ENCODE measurements at regions not wholly inside any gene's neighbourhood (a gene's known extent, or its start where the extent isn't known, plus 50 kb on each side); places are given as distances from the start of the nearest gene placed in this dataset.
"Not testable (repeated sequence)": the region's sequence is repeated elsewhere in the genome, so short reads cannot be mapped to it uniquely, and the experiment has no call there.

DNA sequence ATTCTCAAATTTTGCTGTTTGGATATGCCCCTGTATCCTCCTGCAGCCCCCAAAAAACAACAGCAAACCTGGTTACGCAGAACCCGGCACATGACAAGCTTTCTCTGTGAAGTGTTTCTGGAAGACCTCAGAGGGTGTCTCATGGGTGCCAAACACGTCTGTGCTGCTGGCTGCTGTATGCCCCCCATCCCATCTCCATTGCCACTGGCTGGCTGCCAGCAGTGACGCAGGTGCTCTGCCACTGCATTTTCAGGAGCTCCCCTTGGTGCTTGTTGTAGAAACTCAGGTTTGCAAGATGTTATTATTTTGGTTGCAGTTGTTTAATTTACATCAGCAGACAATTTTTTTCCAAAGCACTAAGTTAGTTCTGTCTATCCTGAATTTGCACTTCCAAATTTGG lies 166.4 kb upstream of the FANCL start:
- TF ChIP-seq, protein P1, sequence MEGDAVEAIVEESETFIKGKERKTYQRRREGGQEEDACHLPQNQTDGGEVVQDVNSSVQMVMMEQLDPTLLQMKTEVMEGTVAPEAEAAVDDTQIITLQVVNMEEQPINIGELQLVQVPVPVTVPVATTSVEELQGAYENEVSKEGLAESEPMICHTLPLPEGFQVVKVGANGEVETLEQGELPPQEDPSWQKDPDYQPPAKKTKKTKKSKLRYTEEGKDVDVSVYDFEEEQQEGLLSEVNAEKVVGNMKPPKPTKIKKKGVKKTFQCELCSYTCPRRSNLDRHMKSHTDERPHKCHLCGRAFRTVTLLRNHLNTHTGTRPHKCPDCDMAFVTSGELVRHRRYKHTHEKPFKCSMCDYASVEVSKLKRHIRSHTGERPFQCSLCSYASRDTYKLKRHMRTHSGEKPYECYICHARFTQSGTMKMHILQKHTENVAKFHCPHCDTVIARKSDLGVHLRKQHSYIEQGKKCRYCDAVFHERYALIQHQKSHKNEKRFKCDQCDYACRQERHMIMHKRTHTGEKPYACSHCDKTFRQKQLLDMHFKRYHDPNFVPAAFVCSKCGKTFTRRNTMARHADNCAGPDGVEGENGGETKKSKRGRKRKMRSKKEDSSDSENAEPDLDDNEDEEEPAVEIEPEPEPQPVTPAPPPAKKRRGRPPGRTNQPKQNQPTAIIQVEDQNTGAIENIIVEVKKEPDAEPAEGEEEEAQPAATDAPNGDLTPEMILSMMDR (IDR thresholded peaks at IDR 0.05; ENCODE audit: low read depth, low read length) = no peak
- no peaks in the 10 kb centered on the region for H3K9me3 ChIP-seq
- no peaks in the 10 kb centered on the region for H3K27me3 ChIP-seq
- no peaks in the 10 kb centered on the region for H3K4me1 ChIP-seq
- no peak for DNase-seq
- no peaks in the 10 kb centered on the region for H3K36me3 ChIP-seq
- H3K4me3 ChIP-seq (ENCODE audit: low read depth, low read length) = no peak overlapping the region

DNA sequence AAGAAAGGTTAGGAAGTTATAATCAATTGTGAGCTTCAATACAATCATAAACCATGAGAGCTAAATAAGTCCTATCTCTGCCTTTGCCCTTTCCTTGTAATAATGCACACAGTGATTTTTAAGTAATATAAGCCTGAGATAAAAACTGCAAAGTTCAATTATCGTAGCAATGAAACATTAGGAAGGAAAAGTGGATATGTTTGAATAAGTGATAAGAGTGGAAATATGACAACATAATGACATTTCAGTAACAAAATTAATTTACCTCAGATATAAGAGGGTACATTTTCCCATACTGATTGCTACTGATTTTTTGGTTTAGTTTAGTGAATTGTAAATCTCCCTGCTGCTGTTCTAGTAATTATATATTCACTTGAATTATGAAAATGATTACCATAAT lies 164.2 kb upstream of the FANCL start:
- Histone ChIP-seq H3K4me3 (ENCODE audit: low read depth, low read length) (no peak overlapping the region), H3K4me1 (no peaks in the 10 kb centered on the region), H3K36me3 (no peaks in the 10 kb centered on the region), H3K27me3 (no peaks in the 10 kb centered on the region), H3K9me3 (no peaks in the 10 kb centered on the region)
- no peak for DNase-seq
- TF ChIP-seq, protein P1 (IDR thresholded peaks at IDR 0.05; ENCODE audit: low read depth, low read length) = no peak

DNA sequence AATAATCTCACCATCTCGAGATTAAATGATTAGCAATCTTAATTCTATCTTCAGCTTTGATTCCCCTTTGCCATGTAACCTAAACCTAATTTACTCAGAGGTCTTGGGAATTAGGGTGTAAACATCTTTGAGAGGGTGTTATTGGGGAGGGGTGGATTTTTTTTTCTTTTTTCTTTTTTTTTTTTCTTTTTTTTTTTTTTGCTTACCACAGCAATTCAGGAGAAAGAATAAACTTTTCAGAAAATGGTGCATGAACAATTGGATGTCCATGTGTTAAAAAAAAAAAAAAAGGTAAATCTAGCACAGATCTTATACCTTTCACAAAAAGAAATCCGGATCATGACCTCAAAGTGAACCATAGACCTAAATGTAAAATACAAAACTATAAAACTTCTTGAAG lies 160.8 kb upstream of the FANCL start:
- no peak for DNase-seq
- H3K4me3 ChIP-seq (ENCODE audit: low read depth, low read length) = no peak overlapping the region
- H3K4me1 ChIP-seq = no peaks in the 10 kb centered on the region
- TF ChIP-seq, protein P1 (IDR thresholded peaks at IDR 0.05; ENCODE audit: low read depth, low read length) = no peak
- H3K9me3 ChIP-seq = no peaks in the 10 kb centered on the region
- H3K27me3 ChIP-seq = no peaks in the 10 kb centered on the region
- no peaks in the 10 kb centered on the region for H3K36me3 ChIP-seq

DNA sequence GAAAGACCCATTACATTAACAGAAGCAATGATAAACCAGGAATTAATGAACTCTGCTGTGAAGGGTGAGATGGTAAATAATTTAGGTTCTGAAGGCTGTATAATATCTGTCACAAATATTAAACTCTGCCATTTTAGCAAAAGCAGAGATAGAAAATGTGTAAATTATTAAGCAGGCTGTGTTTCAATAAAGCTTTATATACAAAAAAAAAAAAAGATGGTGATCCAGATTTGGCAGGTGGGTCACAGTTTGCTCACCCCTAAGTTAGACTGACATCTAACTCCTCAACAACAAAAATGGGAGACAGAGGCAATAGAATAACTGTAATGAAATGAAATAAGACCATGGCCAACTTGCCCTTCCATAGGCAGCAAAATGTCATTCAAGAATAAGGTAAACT lies 157.3 kb upstream of the FANCL start:
- Histone ChIP-seq H3K9me3 (no peaks in the 10 kb centered on the region), H3K36me3 (no peaks in the 10 kb centered on the region), H3K4me1 (no peaks in the 10 kb centered on the region), H3K4me3 (ENCODE audit: low read depth, low read length) (no peak overlapping the region), H3K27me3 (no peaks in the 10 kb centered on the region)
- TF ChIP-seq, protein P1 (IDR thresholded peaks at IDR 0.05; ENCODE audit: low read depth, low read length) = no peak
- no peak for DNase-seq

DNA sequence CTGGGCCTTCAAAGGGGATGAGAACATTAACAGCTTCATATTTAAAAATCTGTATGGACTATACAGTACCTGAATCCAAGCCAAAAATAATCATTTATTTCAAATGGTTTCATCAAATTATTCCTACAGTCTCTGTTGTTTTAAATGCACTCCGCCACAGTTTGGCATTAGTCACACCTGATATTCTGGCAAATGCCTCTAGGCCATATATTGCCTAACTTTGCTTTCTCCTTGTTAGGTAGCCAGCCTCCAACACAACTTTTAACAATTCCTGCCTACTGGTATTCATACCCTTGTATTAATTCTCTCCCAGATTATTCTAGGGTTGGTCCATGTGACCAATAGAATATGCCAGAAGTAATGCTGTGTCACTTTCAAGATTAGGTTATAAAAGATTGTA lies 146.6 kb upstream of the FANCL start:
- no peaks in the 10 kb centered on the region for H3K4me1 ChIP-seq
- TF ChIP-seq, protein P1 (IDR thresholded peaks at IDR 0.05; ENCODE audit: low read depth, low read length) = no peak
- H3K4me3 ChIP-seq (ENCODE audit: low read depth, low read length) = no peak overlapping the region
- no peak for DNase-seq
- no peaks in the 10 kb centered on the region for H3K27me3 ChIP-seq
- no peaks in the 10 kb centered on the region for H3K9me3 ChIP-seq
- no peaks in the 10 kb centered on the region for H3K36me3 ChIP-seq

DNA sequence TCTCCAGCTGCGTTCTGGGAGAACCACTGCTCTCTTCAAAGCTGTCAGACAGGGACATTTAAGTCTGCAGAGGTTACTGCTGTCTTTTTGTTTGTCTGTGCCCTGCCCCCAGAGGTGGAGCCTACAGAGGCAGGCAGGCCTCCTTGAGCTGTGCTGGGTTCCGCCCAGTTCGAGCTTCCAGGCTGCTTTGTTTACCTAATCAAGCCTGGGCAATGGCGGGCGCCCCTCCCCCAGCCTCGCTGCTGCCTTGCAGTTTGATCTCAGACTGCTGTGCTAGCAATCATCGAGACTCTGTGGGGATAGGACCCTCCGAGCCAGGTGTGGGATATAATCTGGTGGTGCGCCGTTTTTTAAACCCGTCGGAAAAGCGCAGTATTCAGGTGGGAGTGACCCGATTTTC lies 145.8 kb upstream of the FANCL start:
- not testable (repeated sequence) for H3K9me3 ChIP-seq; H3K36me3 ChIP-seq; H3K4me1 ChIP-seq; H3K4me3 ChIP-seq (ENCODE audit: low read depth, low read length); H3K27me3 ChIP-seq; DNase-seq

DNA sequence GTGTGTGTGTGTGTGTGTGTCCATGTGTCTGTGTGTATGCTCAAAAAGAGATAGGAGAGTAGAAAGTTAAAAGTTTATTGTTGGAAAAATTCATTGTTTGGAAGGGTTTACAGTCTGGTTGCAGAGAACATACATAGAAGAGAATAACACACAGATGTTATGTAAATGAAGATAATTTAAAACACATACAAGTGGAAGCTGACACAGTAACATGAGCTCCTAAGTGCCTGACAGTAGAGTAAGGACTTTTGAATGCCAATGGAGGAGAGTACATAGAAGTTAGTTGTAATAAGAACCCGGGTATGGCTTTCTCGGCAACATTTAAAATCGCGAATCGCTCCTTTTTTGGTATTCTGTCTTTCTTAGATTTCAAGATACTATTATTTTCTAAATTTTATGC lies 137.0 kb upstream of the FANCL start:
- TF ChIP-seq, protein P1 (IDR thresholded peaks at IDR 0.05; ENCODE audit: low read depth, low read length) = no peak

More for the DNA sequence above, 137.0 kb upstream of the FANCL start:
- no peak for DNase-seq
- no peaks in the 10 kb centered on the region for H3K27me3 ChIP-seq
- H3K4me3 ChIP-seq (ENCODE audit: low read depth, low read length) = no peak overlapping the region
- H3K4me1 ChIP-seq = no peaks in the 10 kb centered on the region
- no peaks in the 10 kb centered on the region for H3K36me3 ChIP-seq
- H3K9me3 ChIP-seq = no peaks in the 10 kb centered on the region

All from BE2C (cell line).